ENCODE measurements at regions not wholly inside any gene's neighbourhood (a gene's known extent, or its start where the extent isn't known, plus 50 kb on each side); places are given as distances from the start of the nearest gene placed in this dataset.

GRCh38 chr5:53334431-53334941, 145.9 kb upstream of the FST start:
- DNase-seq, result no peak

GRCh38 chr5:53335115-53335514, 145.3 kb upstream of the FST start:
- DNase-seq, result no peak

- no peak for DNase-seq
These were observed 142.6 kb upstream of the FST start for GRCh38 chr5:53337827-53338226.

- DNase-seq, result no peak
These were observed 141.5 kb upstream of the FST start for GRCh38 chr5:53338971-53339370.

GRCh38 chr5:53339962-53340540, 140.4 kb upstream of the FST start:
- DNase-seq, result no peak

GRCh38 chr5:53340956-53341750, 139.3 kb upstream of the FST start:
- no peak for DNase-seq

GRCh38 chr5:53342236-53342635, 138.2 kb upstream of the FST start:
- no peak for DNase-seq

- DNase-seq, result no peak
These were observed 137.2 kb upstream of the FST start for GRCh38 chr5:53343187-53343586.

- no peak for DNase-seq
These were observed 130.1 kb upstream of the FST start for GRCh38 chr5:53350368-53350767.

GRCh38 chr5:53350991-53351770, 129.2 kb upstream of the FST start:
- no peak for DNase-seq

GRCh38 chr5:53355316-53355715, 125.1 kb upstream of the FST start:
- no peak for DNase-seq

GRCh38 chr5:53355931-53356330, 124.5 kb upstream of the FST start:
- DNase-seq, result no peak

GRCh38 chr5:53357439-53357838, 123.0 kb upstream of the FST start:
- no peak for DNase-seq

- DNase-seq, result no peak
These were observed 121.6 kb upstream of the FST start for GRCh38 chr5:53358794-53359193.

GRCh38 chr5:53359916-53360517, 120.4 kb upstream of the FST start:
- no peak for DNase-seq

GRCh38 chr5:53360811-53361210, 119.6 kb upstream of the FST start:
- DNase-seq, result no peak

- no peak for DNase-seq
These were observed 118.7 kb upstream of the FST start for GRCh38 chr5:53361708-53362107.

GRCh38 chr5:53362521-53362941, 117.9 kb upstream of the FST start:
- no peak for DNase-seq

- no peak for DNase-seq
These were observed 116.4 kb upstream of the FST start for GRCh38 chr5:53364061-53364460.

GRCh38 chr5:53366245-53366644, 114.2 kb upstream of the FST start:
- DNase-seq, result no peak

GRCh38 chr5:53367727-53368126, 112.7 kb upstream of the FST start:
- DNase-seq, result no peak

GRCh38 chr5:53368516-53368915, 111.9 kb upstream of the FST start:
- no peak for DNase-seq

- DNase-seq, result no peak
These were observed 111.3 kb upstream of the FST start for GRCh38 chr5:53368966-53369605.

Data from NCI-H1436 (cell line).